Spleen (tissue), 7 donors: ENCODE measurements at regions not wholly inside any gene's neighbourhood (a gene's known extent, or its start where the extent isn't known, plus 50 kb on each side); places are given as distances from the start of the nearest gene placed in this dataset.

Experiments
- POLR2A ChIP-seq, 3 donors: fragments of 450-650 bp; IDR thresholded peaks; one replicate each; pipeline ENCODE4 v1.5.1; 2017; ENCODE audit warnings: antibody characterized with exemption in 3 of 3, mild to moderate bottlenecking in 1 of 3
- TF ChIP-seq, protein P1 (sequence below), 11 experiments: fragments of 200-600 bp in 7 of 11; fragments of 450-650 bp in 4 of 11; sonication (generic) in 4 of 11; IDR thresholded peaks in 8 of 11; conservative IDR thresholded peaks in 3 of 11; 1 replicate in 7 of 11; 2 replicates in 4 of 11; pipeline versions ENCODE4 v1.4.0 to v1.8.0; 2016 to 2021; ENCODE audit warnings: antibody characterized with exemption in 11 of 11, inconsistent platforms in 4 of 11, mild to moderate bottlenecking in 1 of 11
- donor health status: DM: no; HTN: no; CAD: no; lungs with moderate emphysema.
- donor health status: DM: no; HTN: no; CAD: no.
- donor health status: DM: no; HTN: no; CAD: no.

GRCh38 chr2:204373942-204374341 is 171.3 kb upstream of the PARD3B start:
- TF ChIP-seq, protein P1, sequence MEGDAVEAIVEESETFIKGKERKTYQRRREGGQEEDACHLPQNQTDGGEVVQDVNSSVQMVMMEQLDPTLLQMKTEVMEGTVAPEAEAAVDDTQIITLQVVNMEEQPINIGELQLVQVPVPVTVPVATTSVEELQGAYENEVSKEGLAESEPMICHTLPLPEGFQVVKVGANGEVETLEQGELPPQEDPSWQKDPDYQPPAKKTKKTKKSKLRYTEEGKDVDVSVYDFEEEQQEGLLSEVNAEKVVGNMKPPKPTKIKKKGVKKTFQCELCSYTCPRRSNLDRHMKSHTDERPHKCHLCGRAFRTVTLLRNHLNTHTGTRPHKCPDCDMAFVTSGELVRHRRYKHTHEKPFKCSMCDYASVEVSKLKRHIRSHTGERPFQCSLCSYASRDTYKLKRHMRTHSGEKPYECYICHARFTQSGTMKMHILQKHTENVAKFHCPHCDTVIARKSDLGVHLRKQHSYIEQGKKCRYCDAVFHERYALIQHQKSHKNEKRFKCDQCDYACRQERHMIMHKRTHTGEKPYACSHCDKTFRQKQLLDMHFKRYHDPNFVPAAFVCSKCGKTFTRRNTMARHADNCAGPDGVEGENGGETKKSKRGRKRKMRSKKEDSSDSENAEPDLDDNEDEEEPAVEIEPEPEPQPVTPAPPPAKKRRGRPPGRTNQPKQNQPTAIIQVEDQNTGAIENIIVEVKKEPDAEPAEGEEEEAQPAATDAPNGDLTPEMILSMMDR (IDR thresholded peaks at IDR 0.05 in 8 of 11, conservative IDR thresholded peaks at IDR 0.05 in 3 of 11): no peak
- TF ChIP-seq POLR2A (IDR thresholded peaks at IDR 0.05): no peak
